Duodenal mucosa (tissue), 2 donors: ENCODE measurements at regions not wholly inside any gene's neighbourhood (a gene's known extent, or its start where the extent isn't known, plus 50 kb on each side); places are given as distances from the start of the nearest gene placed in this dataset.

Experiments used
- H3K27ac ChIP-seq: one replicate; pipeline ENCODE4 v1.7.0; 2013; ENCODE audit warnings: low read depth, low read length
- H3K27me3 ChIP-seq, 2 donors: one replicate each; pipeline ENCODE4 v1.7.0; 2013; ENCODE audit warnings: low read length in 2 of 2, control low read depth in 1 of 2; ENCODE audit not compliant: insufficient read depth in 2 of 2, control insufficient read depth in 1 of 2
- H3K36me3 ChIP-seq, 2 donors: one replicate each; pipeline ENCODE4 v1.7.0; 2013; ENCODE audit warnings: low read length in 2 of 2, control low read depth in 1 of 2; ENCODE audit not compliant: insufficient read depth in 2 of 2, control insufficient read depth in 1 of 2
- H3K4me1 ChIP-seq, 2 donors: one replicate each; pipeline ENCODE4 v1.7.0; 2013; ENCODE audit warnings: low read length in 2 of 2, control low read depth in 1 of 2; ENCODE audit not compliant: insufficient read depth in 2 of 2, control insufficient read depth in 1 of 2
- H3K4me3 ChIP-seq, 2 donors: one replicate each; pipeline ENCODE4 v1.7.0; 2013; ENCODE audit warnings: low read length in 2 of 2, low read depth in 1 of 2
- H3K9ac ChIP-seq, 2 donors: one replicate each; pipeline ENCODE4 v1.7.0; 2013; ENCODE audit warnings: low read length in 2 of 2, low read depth in 1 of 2
- H3K9me3 ChIP-seq, 2 donors: one replicate each; pipeline ENCODE4 v1.7.0; 2013; ENCODE audit warnings: low read length in 2 of 2, control low read depth in 1 of 2; ENCODE audit not compliant: control insufficient read depth in 1 of 2

GRCh38 chr13:95352486-95352885 is 51.2 kb upstream of the ABCC4 start:
- no peak overlapping the region for H3K9ac ChIP-seq
- no peaks in the 10 kb centered on the region for H3K4me1 ChIP-seq
- H3K36me3 ChIP-seq, result no peaks in the 10 kb centered on the region
- H3K27me3 ChIP-seq, result no peaks in the 10 kb centered on the region
- H3K27ac ChIP-seq, result no peak overlapping the region
- H3K9me3 ChIP-seq, result no peaks in the 10 kb centered on the region
- no peak overlapping the region for H3K4me3 ChIP-seq

GRCh38 chr13:95354156-95354555 is 52.9 kb upstream of the ABCC4 start:
- Histone ChIP-seq H3K27me3 (no peaks in the 10 kb centered on the region), H3K36me3 (no peaks in the 10 kb centered on the region), H3K9ac (no peak overlapping the region), H3K9me3 (no peaks in the 10 kb centered on the region), H3K4me1 (no peaks in the 10 kb centered on the region), H3K4me3 (no peak overlapping the region), H3K27ac (no peak overlapping the region)

- no peaks in the 10 kb centered on the region for H3K27me3 ChIP-seq
- no peak overlapping the region for H3K4me3 ChIP-seq
- H3K9me3 ChIP-seq, result no peaks in the 10 kb centered on the region
- H3K27ac ChIP-seq, result no peak overlapping the region
- no peaks in the 10 kb centered on the region for H3K4me1 ChIP-seq
- no peaks in the 10 kb centered on the region for H3K36me3 ChIP-seq
- no peak overlapping the region for H3K9ac ChIP-seq
These were observed 53.6 kb upstream of the ABCC4 start for GRCh38 chr13:95354680-95355487.

- H3K27me3 ChIP-seq, result no peaks in the 10 kb centered on the region
- no peak overlapping the region for H3K27ac ChIP-seq
- H3K9me3 ChIP-seq, result no peaks in the 10 kb centered on the region
- no peak overlapping the region for H3K4me3 ChIP-seq
- H3K4me1 ChIP-seq, result no peaks in the 10 kb centered on the region
- H3K36me3 ChIP-seq, result no peaks in the 10 kb centered on the region
- H3K9ac ChIP-seq, result no peak overlapping the region
These were observed 54.2 kb upstream of the ABCC4 start for GRCh38 chr13:95355494-95355893.

GRCh38 chr13:95356916-95357315 is 55.7 kb upstream of the ABCC4 start:
- no peak overlapping the region for H3K4me3 ChIP-seq
- H3K27ac ChIP-seq, result no peak overlapping the region
- no peaks in the 10 kb centered on the region for H3K27me3 ChIP-seq
- H3K9me3 ChIP-seq, result no peaks in the 10 kb centered on the region
- H3K9ac ChIP-seq, result no peak overlapping the region
- H3K4me1 ChIP-seq, result no peaks in the 10 kb centered on the region
- no peaks in the 10 kb centered on the region for H3K36me3 ChIP-seq

- H3K4me3 ChIP-seq, result no peak overlapping the region
- no peak overlapping the region for H3K9ac ChIP-seq
- no peaks in the 10 kb centered on the region for H3K9me3 ChIP-seq
- no peaks in the 10 kb centered on the region for H3K27me3 ChIP-seq
- H3K27ac ChIP-seq, result no peak overlapping the region
- H3K36me3 ChIP-seq, result no peaks in the 10 kb centered on the region
- H3K4me1 ChIP-seq, result no peaks in the 10 kb centered on the region
These were observed 56.6 kb upstream of the ABCC4 start for GRCh38 chr13:95357875-95358274.

GRCh38 chr13:95360052-95360451 is 58.8 kb upstream of the ABCC4 start:
- Histone ChIP-seq H3K27ac (no peak overlapping the region), H3K36me3 (no peaks in the 10 kb centered on the region), H3K4me1 (no peaks in the 10 kb centered on the region), H3K9me3 (peaks cover 0 to 4% of the 10 kb centered on the region in 2 donors), H3K4me3 (no peak overlapping the region), H3K27me3 (no peaks in the 10 kb centered on the region), H3K9ac (no peak overlapping the region)

GRCh38 chr13:95360464-95361097 is 59.3 kb upstream of the ABCC4 start:
- no peak overlapping the region for H3K9ac ChIP-seq
- H3K4me1 ChIP-seq, result no peaks in the 10 kb centered on the region
- H3K9me3 ChIP-seq, result peaks cover 0 to 4% of the 10 kb centered on the region in 2 donors
- no peak overlapping the region for H3K4me3 ChIP-seq
- H3K27ac ChIP-seq, result no peak overlapping the region
- H3K27me3 ChIP-seq, result no peaks in the 10 kb centered on the region
- no peaks in the 10 kb centered on the region for H3K36me3 ChIP-seq

- H3K4me1 ChIP-seq, result no peaks in the 10 kb centered on the region
- no peak overlapping the region for H3K9ac ChIP-seq
- H3K4me3 ChIP-seq, result no peak overlapping the region
- H3K9me3 ChIP-seq, result peaks cover 0 to 4% of the 10 kb centered on the region in 2 donors
- no peaks in the 10 kb centered on the region for H3K36me3 ChIP-seq
- H3K27me3 ChIP-seq, result no peaks in the 10 kb centered on the region
- no peak overlapping the region for H3K27ac ChIP-seq
These were observed 60.4 kb upstream of the ABCC4 start for GRCh38 chr13:95361686-95362085.

GRCh38 chr13:95362666-95363065 is 61.4 kb upstream of the ABCC4 start:
- Histone ChIP-seq H3K27me3 (no peaks in the 10 kb centered on the region), H3K4me1 (no peaks in the 10 kb centered on the region), H3K4me3 (no peak overlapping the region), H3K36me3 (no peaks in the 10 kb centered on the region), H3K27ac (no peak overlapping the region), H3K9me3 (peaks cover 0 to 4% of the 10 kb centered on the region in 2 donors), H3K9ac (no peak overlapping the region)
